GM23338 (cell line): ENCODE measurements at regions not wholly inside any gene's neighbourhood (a gene's known extent, or its start where the extent isn't known, plus 50 kb on each side); places are given as distances from the start of the nearest gene placed in this dataset.

Source experiments
- ATAC-seq: fragments of 200-7000 bp; cut with Tn5 transposase; 3 replicates; pipeline ENCODE4 v1.9.1; 2020
- DNase-seq: peaks from one replicate; pipeline ENCODE4 v3.0.0-alpha.2; 2015; ENCODE audit warnings: low spot score
- H2AFZ ChIP-seq: fragments of 200-600 bp; sonication (generic); 2 replicates; pipeline ENCODE4 v1.8.0; 2016; ENCODE audit warnings: antibody characterized with exemption, mild to moderate bottlenecking, moderate library complexity
- H3F3A ChIP-seq: fragments of 200-600 bp; sonication (generic); replicated peaks from 2 replicates; pipeline ENCODE4 v1.8.0; 2017; ENCODE audit warnings: antibody characterized with exemption, mixed run types, low read depth
- H3K27ac ChIP-seq: fragments of 200-600 bp; sonication (generic); 2 replicates; pipeline ENCODE4 v1.6.1; 2016; ENCODE audit warnings: low read depth
- H3K27me3 ChIP-seq: fragments of 200-600 bp; sonication (generic); 2 replicates; pipeline ENCODE4 v1.8.0; 2016; ENCODE audit warnings: mild to moderate bottlenecking, mixed run types, moderate library complexity; ENCODE audit not compliant: insufficient read depth
- H3K36me3 ChIP-seq: fragments of 200-600 bp; sonication (generic); 2 replicates; pipeline ENCODE4 v1.8.0; 2016; ENCODE audit warnings: mild to moderate bottlenecking; ENCODE audit not compliant: insufficient read depth
- H3K4me1 ChIP-seq: fragments of 200-600 bp; sonication (generic); 2 replicates; pipeline ENCODE4 v1.8.0; 2016; ENCODE audit warnings: mild to moderate bottlenecking, moderate library complexity; ENCODE audit not compliant: insufficient read depth
- H3K4me2 ChIP-seq: fragments of 200-600 bp; sonication (generic); 2 replicates; pipeline ENCODE4 v1.7.1; 2017; ENCODE audit warnings: mixed run types
- H3K4me3 ChIP-seq: fragments of 200-600 bp; sonication (generic); 2 replicates; pipeline ENCODE4 v1.6.1; 2016; ENCODE audit warnings: mixed run types
- H3K79me2 ChIP-seq: fragments of 200-600 bp; sonication (generic); replicated peaks from 2 replicates; pipeline ENCODE4 v1.8.0; 2017; ENCODE audit warnings: mild to moderate bottlenecking; ENCODE audit not compliant: insufficient read depth
- H3K9me2 ChIP-seq: fragments of 200-600 bp; sonication (generic); 2 replicates; pipeline ENCODE4 v1.8.0; 2017; ENCODE audit not compliant: insufficient read depth
- H4K20me1 ChIP-seq: fragments of 200-600 bp; sonication (generic); replicated peaks from 2 replicates; pipeline ENCODE4 v1.8.0; 2017; ENCODE audit warnings: mild to moderate bottlenecking; ENCODE audit not compliant: insufficient read depth
- H3K27ac Mint-ChIP-seq: 2 replicates; pipeline ENCODE4 v1.8.0; 2020; ENCODE audit warnings: inconsistent platforms, mild to moderate bottlenecking, moderate library complexity, mixed read lengths
- H3K27me3 Mint-ChIP-seq: 3 replicates; pipeline ENCODE4 v1.8.0; 2022; ENCODE audit warnings: low read depth, mild to moderate bottlenecking, moderate library complexity, mixed read lengths, inconsistent platforms; ENCODE audit not compliant: insufficient read depth, poor library complexity
- H3K36me3 Mint-ChIP-seq: 3 replicates; pipeline ENCODE4 v1.8.0; 2021; ENCODE audit warnings: low read depth, mild to moderate bottlenecking, inconsistent platforms, moderate library complexity, mixed read lengths
- H3K4me1 Mint-ChIP-seq: 3 replicates; pipeline ENCODE4 v1.8.0; 2020; ENCODE audit warnings: mild to moderate bottlenecking, inconsistent platforms, mixed read lengths
- H3K4me3 Mint-ChIP-seq: 3 replicates; pipeline ENCODE4 v1.8.0; 2021; ENCODE audit warnings: moderate library complexity, mild to moderate bottlenecking, inconsistent platforms, mixed read lengths
- H3K9me3 Mint-ChIP-seq: 3 replicates; pipeline ENCODE4 v1.8.0; 2020; ENCODE audit warnings: moderate library complexity, mild to moderate bottlenecking, inconsistent platforms, mixed read lengths
- CREB1 ChIP-seq: fragments of 250-450 bp; sonication (Bioruptor Pico); IDR thresholded peaks from 2 replicates; pipeline ENCODE4 v1.5.0; 2020; ENCODE audit warnings: low read depth, mild to moderate bottlenecking, moderate library complexity
- EZH2 ChIP-seq: fragments of 200-600 bp; sonication (generic); IDR thresholded peaks from one replicate; pipeline ENCODE4 v1.8.0; 2017; ENCODE audit warnings: antibody characterized with exemption, mild to moderate bottlenecking, low read depth; ENCODE audit not compliant: unreplicated experiment
- EZH2phosphoT487 ChIP-seq: fragments of 200-600 bp; sonication (generic); IDR thresholded peaks from one replicate; pipeline ENCODE4 v1.8.1; 2018; ENCODE audit warnings: antibody characterized with exemption; ENCODE audit not compliant: unreplicated experiment
- JUNB ChIP-seq: IDR thresholded peaks from one replicate; pipeline ENCODE4 v1.6.1; 2016; ENCODE audit warnings: antibody characterized with exemption; ENCODE audit not compliant: unreplicated experiment
- NANOG ChIP-seq: IDR thresholded peaks from 2 replicates; pipeline ENCODE4 v1.6.1; 2016; ENCODE audit warnings: antibody characterized with exemption, borderline replicate concordance
- POLR2AphosphoS5 ChIP-seq: IDR thresholded peaks from 2 replicates; pipeline ENCODE4 v1.6.1; 2016; ENCODE audit warnings: antibody characterized with exemption, low read depth
- STAT1 ChIP-seq: IDR thresholded peaks from one replicate; pipeline ENCODE4 v1.6.1; 2016; ENCODE audit warnings: antibody characterized with exemption; ENCODE audit not compliant: unreplicated experiment
- ZNF114 ChIP-seq: fragments of 250-450 bp; sonication (Bioruptor Pico); IDR thresholded peaks from 2 replicates; pipeline ENCODE4 v1.5.0; 2020; ENCODE audit warnings: mild to moderate bottlenecking, moderate library complexity
- ZNF331 ChIP-seq: fragments of 250-450 bp; sonication (Bioruptor Pico); IDR thresholded peaks from 2 replicates; pipeline ENCODE4 v1.5.0; 2020; ENCODE audit warnings: low read depth, mild to moderate bottlenecking, moderate library complexity
- TF ChIP-seq, protein P1 (sequence below): fragments of 250-450 bp; sonication (Bioruptor Pico); IDR thresholded peaks from 2 replicates; pipeline ENCODE4 v1.5.0; 2020; ENCODE audit warnings: mild to moderate bottlenecking, moderate library complexity
- TF ChIP-seq, protein P2 (sequence below): IDR thresholded peaks from 2 replicates; pipeline ENCODE4 v1.6.1; 2016; ENCODE audit warnings: antibody characterized with exemption
- TF ChIP-seq, protein P3 (sequence below), 2 experiments: fragments of 200-600 bp in 1 of 2; sonication (generic) in 1 of 2; conservative IDR thresholded peaks; 2 replicates each; pipeline versions ENCODE4 v1.5.1 to v1.6.1; 2016 to 2017; ENCODE audit warnings: antibody characterized with exemption in 2 of 2, low read depth in 2 of 2, mild to moderate bottlenecking in 2 of 2, moderate library complexity in 1 of 2
- TF ChIP-seq, protein P4 (sequence below): IDR thresholded peaks from one replicate; pipeline ENCODE4 v1.6.1; 2018; ENCODE audit warnings: antibody characterized with exemption; ENCODE audit not compliant: unreplicated experiment

DNA sequence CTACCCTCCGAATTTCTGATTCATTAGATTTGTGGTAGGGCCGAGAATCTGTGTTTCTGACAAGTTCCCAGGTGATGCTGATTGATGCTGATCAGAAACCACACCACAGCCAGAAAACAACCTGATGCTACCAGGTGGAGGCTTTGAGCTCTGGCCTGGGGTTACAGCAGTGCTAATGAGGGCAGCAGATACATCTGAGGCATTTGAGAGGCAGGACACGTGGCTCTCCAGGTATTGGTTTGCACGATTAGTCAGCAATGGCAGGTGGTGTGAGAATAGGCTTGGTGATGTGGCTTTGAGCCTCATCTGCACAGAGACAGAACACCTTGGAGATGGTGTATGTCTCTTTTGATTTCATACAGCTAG, 78.8 kb upstream of the THBS1 start:
- Mint-ChIP-seq H3K9me3 (no peaks in the 10 kb centered on the region; the same call in 2 of the 3 replicates), H3K27ac (no peak overlapping the region; the same call in 1 of the 2 replicates), H3K36me3 (no peaks in the 10 kb centered on the region), H3K4me1 (no peaks in the 10 kb centered on the region; the same call in 2 of the 3 replicates), H3K4me3 (no peak overlapping the region), H3K27me3 (no peaks in the 10 kb centered on the region)
- TF ChIP-seq, protein P1, sequence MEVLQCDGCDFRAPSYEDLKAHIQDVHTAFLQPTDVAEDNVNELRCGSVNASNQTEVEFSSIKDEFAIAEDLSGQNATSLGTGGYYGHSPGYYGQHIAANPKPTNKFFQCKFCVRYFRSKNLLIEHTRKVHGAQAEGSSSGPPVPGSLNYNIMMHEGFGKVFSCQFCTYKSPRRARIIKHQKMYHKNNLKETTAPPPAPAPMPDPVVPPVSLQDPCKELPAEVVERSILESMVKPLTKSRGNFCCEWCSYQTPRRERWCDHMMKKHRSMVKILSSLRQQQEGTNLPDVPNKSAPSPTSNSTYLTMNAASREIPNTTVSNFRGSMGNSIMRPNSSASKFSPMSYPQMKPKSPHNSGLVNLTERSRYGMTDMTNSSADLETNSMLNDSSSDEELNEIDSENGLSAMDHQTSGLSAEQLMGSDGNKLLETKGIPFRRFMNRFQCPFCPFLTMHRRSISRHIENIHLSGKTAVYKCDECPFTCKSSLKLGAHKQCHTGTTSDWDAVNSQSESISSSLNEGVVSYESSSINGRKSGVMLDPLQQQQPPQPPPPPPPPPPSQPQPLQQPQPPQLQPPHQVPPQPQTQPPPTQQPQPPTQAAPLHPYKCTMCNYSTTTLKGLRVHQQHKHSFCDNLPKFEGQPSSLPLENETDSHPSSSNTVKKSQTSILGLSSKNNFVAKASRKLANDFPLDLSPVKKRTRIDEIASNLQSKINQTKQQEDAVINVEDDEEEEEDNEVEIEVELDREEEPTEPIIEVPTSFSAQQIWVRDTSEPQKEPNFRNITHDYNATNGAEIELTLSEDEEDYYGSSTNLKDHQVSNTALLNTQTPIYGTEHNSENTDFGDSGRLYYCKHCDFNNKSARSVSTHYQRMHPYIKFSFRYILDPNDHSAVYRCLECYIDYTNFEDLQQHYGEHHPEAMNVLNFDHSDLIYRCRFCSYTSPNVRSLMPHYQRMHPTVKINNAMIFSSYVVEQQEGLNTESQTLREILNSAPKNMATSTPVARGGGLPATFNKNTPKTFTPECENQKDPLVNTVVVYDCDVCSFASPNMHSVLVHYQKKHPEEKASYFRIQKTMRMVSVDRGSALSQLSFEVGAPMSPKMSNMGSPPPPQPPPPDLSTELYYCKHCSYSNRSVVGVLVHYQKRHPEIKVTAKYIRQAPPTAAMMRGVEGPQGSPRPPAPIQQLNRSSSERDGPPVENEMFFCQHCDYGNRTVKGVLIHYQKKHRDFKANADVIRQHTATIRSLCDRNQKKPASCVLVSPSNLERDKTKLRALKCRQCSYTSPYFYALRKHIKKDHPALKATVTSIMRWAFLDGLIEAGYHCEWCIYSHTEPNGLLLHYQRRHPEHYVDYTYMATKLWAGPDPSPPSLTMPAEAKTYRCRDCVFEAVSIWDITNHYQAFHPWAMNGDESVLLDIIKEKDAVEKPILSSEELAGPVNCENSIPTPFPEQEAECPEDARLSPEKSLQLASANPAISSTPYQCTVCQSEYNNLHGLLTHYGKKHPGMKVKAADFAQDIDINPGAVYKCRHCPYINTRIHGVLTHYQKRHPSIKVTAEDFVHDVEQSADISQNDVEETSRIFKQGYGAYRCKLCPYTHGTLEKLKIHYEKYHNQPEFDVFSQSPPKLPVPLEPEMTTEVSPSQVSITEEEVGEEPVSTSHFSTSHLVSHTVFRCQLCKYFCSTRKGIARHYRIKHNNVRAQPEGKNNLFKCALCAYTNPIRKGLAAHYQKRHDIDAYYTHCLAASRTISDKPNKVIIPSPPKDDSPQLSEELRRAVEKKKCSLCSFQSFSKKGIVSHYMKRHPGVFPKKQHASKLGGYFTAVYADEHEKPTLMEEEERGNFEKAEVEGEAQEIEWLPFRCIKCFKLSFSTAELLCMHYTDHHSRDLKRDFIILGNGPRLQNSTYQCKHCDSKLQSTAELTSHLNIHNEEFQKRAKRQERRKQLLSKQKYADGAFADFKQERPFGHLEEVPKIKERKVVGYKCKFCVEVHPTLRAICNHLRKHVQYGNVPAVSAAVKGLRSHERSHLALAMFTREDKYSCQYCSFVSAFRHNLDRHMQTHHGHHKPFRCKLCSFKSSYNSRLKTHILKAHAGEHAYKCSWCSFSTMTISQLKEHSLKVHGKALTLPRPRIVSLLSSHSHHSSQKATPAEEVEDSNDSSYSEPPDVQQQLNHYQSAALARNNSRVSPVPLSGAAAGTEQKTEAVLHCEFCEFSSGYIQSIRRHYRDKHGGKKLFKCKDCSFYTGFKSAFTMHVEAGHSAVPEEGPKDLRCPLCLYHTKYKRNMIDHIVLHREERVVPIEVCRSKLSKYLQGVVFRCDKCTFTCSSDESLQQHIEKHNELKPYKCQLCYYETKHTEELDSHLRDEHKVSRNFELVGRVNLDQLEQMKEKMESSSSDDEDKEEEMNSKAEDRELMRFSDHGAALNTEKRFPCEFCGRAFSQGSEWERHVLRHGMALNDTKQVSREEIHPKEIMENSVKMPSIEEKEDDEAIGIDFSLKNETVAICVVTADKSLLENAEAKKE = no peak
- TF ChIP-seq POLR2AphosphoS5 = no peak
- no peak for TF ChIP-seq EZH2
- TF ChIP-seq CREB1 = no peak
- TF ChIP-seq ZNF331 (CRISPR knock-in tag) = no peak
- TF ChIP-seq NANOG = no peak
- TF ChIP-seq, protein P2, sequence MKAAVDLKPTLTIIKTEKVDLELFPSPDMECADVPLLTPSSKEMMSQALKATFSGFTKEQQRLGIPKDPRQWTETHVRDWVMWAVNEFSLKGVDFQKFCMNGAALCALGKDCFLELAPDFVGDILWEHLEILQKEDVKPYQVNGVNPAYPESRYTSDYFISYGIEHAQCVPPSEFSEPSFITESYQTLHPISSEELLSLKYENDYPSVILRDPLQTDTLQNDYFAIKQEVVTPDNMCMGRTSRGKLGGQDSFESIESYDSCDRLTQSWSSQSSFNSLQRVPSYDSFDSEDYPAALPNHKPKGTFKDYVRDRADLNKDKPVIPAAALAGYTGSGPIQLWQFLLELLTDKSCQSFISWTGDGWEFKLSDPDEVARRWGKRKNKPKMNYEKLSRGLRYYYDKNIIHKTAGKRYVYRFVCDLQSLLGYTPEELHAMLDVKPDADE = no peak
- TF ChIP-seq, protein P3, sequence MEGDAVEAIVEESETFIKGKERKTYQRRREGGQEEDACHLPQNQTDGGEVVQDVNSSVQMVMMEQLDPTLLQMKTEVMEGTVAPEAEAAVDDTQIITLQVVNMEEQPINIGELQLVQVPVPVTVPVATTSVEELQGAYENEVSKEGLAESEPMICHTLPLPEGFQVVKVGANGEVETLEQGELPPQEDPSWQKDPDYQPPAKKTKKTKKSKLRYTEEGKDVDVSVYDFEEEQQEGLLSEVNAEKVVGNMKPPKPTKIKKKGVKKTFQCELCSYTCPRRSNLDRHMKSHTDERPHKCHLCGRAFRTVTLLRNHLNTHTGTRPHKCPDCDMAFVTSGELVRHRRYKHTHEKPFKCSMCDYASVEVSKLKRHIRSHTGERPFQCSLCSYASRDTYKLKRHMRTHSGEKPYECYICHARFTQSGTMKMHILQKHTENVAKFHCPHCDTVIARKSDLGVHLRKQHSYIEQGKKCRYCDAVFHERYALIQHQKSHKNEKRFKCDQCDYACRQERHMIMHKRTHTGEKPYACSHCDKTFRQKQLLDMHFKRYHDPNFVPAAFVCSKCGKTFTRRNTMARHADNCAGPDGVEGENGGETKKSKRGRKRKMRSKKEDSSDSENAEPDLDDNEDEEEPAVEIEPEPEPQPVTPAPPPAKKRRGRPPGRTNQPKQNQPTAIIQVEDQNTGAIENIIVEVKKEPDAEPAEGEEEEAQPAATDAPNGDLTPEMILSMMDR (conservative IDR thresholded peaks at IDR 0.05; ENCODE audit: low read depth in 2 of 2) = no peak
- TF ChIP-seq, protein P4, sequence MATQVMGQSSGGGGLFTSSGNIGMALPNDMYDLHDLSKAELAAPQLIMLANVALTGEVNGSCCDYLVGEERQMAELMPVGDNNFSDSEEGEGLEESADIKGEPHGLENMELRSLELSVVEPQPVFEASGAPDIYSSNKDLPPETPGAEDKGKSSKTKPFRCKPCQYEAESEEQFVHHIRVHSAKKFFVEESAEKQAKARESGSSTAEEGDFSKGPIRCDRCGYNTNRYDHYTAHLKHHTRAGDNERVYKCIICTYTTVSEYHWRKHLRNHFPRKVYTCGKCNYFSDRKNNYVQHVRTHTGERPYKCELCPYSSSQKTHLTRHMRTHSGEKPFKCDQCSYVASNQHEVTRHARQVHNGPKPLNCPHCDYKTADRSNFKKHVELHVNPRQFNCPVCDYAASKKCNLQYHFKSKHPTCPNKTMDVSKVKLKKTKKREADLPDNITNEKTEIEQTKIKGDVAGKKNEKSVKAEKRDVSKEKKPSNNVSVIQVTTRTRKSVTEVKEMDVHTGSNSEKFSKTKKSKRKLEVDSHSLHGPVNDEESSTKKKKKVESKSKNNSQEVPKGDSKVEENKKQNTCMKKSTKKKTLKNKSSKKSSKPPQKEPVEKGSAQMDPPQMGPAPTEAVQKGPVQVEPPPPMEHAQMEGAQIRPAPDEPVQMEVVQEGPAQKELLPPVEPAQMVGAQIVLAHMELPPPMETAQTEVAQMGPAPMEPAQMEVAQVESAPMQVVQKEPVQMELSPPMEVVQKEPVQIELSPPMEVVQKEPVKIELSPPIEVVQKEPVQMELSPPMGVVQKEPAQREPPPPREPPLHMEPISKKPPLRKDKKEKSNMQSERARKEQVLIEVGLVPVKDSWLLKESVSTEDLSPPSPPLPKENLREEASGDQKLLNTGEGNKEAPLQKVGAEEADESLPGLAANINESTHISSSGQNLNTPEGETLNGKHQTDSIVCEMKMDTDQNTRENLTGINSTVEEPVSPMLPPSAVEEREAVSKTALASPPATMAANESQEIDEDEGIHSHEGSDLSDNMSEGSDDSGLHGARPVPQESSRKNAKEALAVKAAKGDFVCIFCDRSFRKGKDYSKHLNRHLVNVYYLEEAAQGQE = no peak
- no peak for TF ChIP-seq JUNB
- TF ChIP-seq ZNF114 (CRISPR knock-in tag) = no peak
- no peak for TF ChIP-seq EZH2phosphoT487
- TF ChIP-seq STAT1 = no peak
- Histone ChIP-seq H3K9me2 (peaks cover 5% of the 10 kb centered on the region; the same call in 1 of the 2 replicates), H2AFZ (no peak overlapping the region), H3K4me3 (no peak overlapping the region), H3K4me2 (no peak overlapping the region), H3K27me3 (no peaks in the 10 kb centered on the region), H3F3A (no peaks in the 10 kb centered on the region), H3K36me3 (no peaks in the 10 kb centered on the region), H3K27ac (no peak overlapping the region), H4K20me1 (no peaks in the 10 kb centered on the region), H3K4me1 (no peaks in the 10 kb centered on the region), H3K79me2 (no peaks in the 10 kb centered on the region)
- DNase-seq (no peak), ATAC-seq (no peak)
